Tibial artery (tissue), 4 donors: ENCODE measurements at regions not wholly inside any gene's neighbourhood (a gene's known extent, or its start where the extent isn't known, plus 50 kb on each side); places are given as distances from the start of the nearest gene placed in this dataset.

Experiments
- DNase-seq, 2 donors: peaks; one replicate each; pipeline ENCODE4 v3.0.0-alpha.2; 2019
- H3K27ac ChIP-seq, 2 donors: fragments of 200-600 bp; sonication (generic) in 1 of 2; 1 replicate in 1 of 2; 2 replicates in 1 of 2; pipeline ENCODE4 v1.5.1; 2018 to 2019; ENCODE audit warnings: mild to moderate bottlenecking in 1 of 2
- H3K27me3 ChIP-seq, 2 donors: fragments of 200-600 bp; sonication (generic) in 1 of 2; one replicate each; pipeline versions ENCODE4 v1.5.1 to v1.6.0; 2016 to 2019
- H3K36me3 ChIP-seq, 3 donors: fragments of 200-600 bp; sonication (generic) in 2 of 3; one replicate each; pipeline ENCODE4 v1.5.1; 2016 to 2019; ENCODE audit warnings: mild to moderate bottlenecking in 2 of 3
- H3K4me1 ChIP-seq, 4 donors: fragments of 200-600 bp; sonication (generic) in 2 of 4; 1 replicate in 3 of 4; 2 replicates in 1 of 4; pipeline ENCODE4 v1.5.1; 2016 to 2019
- H3K4me3 ChIP-seq, 2 donors: fragments of 200-600 bp; sonication (generic) in 1 of 2; 1 replicate in 1 of 2; 2 replicates in 1 of 2; pipeline ENCODE4 v1.5.1; 2018 to 2019; ENCODE audit warnings: mild to moderate bottlenecking in 2 of 2
- H3K9me3 ChIP-seq, 3 donors: fragments of 200-600 bp; sonication (generic) in 1 of 3; one replicate each; pipeline ENCODE4 v1.5.1; 2016 to 2019
- CTCF ChIP-seq, 2 experiments: fragments of 200-600 bp in 1 of 2; fragments of 450-650 bp in 1 of 2; IDR thresholded peaks; one replicate each; pipeline ENCODE4 v1.5.1; 2017 to 2019; ENCODE audit warnings: antibody characterized with exemption in 2 of 2, mild to moderate bottlenecking in 1 of 2, moderate library complexity in 1 of 2
- intact Hi-C: fragments of 100-400 bp; cut with DNase I; formaldehyde crosslinking; loops from one replicate; pipeline ENCODE4 v1.15.0; 2023; ENCODE audit warnings: low total_unique reads

- Histone ChIP-seq H3K4me1 (no peaks in the 10 kb centered on the region), H3K36me3 (no peaks in the 10 kb centered on the region), H3K27me3 (no peaks in the 10 kb centered on the region), H3K27ac (no peak overlapping the region), H3K4me3 (no peak overlapping the region), H3K9me3 (no peaks in the 10 kb centered on the region)
- no peak for DNase-seq
- intact Hi-C loops = no loop called here
- TF ChIP-seq CTCF (IDR thresholded peaks at IDR 0.05) = peak in 1 of 2 experiments; percentile 11
These were observed 240.0 kb downstream of the NUF2 start for GRCh38 chr1:163561580-163562295.

- Histone ChIP-seq H3K27me3 (no peaks in the 10 kb centered on the region), H3K4me3 (no peak overlapping the region), H3K27ac (no peak overlapping the region), H3K36me3 (no peaks in the 10 kb centered on the region), H3K4me1 (no peaks in the 10 kb centered on the region), H3K9me3 (no peaks in the 10 kb centered on the region)
- TF ChIP-seq CTCF (IDR thresholded peaks at IDR 0.05) = no peak
- intact Hi-C loops = no loop called here
- DNase-seq = no peak
These were observed 240.6 kb downstream of the NUF2 start for GRCh38 chr1:163562355-163562754.

- Histone ChIP-seq H3K27ac (no peak overlapping the region), H3K9me3 (no peaks in the 10 kb centered on the region)
These were observed 243.4 kb downstream of the NUF2 start for GRCh38 chr1:163565166-163565565.

GRCh38 chr1:163570071-163570470 is 248.3 kb downstream of the NUF2 start:
- H3K9me3 ChIP-seq = no peaks in the 10 kb centered on the region
- H3K4me1 ChIP-seq = no peaks in the 10 kb centered on the region
- H3K4me3 ChIP-seq = no peak overlapping the region
- no peak overlapping the region for H3K27ac ChIP-seq
- H3K27me3 ChIP-seq = no peaks in the 10 kb centered on the region
- intact Hi-C loops = no loop called here
- DNase-seq = no peak
- no peaks in the 10 kb centered on the region for H3K36me3 ChIP-seq
- TF ChIP-seq CTCF (IDR thresholded peaks at IDR 0.05) = no peak

More at GRCh38 chr1:163565166-163565565, 243.4 kb downstream of the NUF2 start:
- Histone ChIP-seq H3K4me1 (no peaks in the 10 kb centered on the region), H3K27me3 (no peaks in the 10 kb centered on the region), H3K36me3 (no peaks in the 10 kb centered on the region), H3K4me3 (no peak overlapping the region)
- TF ChIP-seq CTCF (IDR thresholded peaks at IDR 0.05) = no peak
- intact Hi-C loops = no loop called here
- DNase-seq = no peak

- no peak for DNase-seq
- Histone ChIP-seq H3K9me3 (no peaks in the 10 kb centered on the region), H3K36me3 (no peaks in the 10 kb centered on the region), H3K4me3 (no peak overlapping the region), H3K4me1 (no peaks in the 10 kb centered on the region), H3K27ac (no peak overlapping the region), H3K27me3 (no peaks in the 10 kb centered on the region)
- TF ChIP-seq CTCF (IDR thresholded peaks at IDR 0.05) = no peak
- intact Hi-C loops = no loop called here
These were observed 250.2 kb downstream of the NUF2 start for GRCh38 chr1:163571950-163572349.

GRCh38 chr1:163574119-163574518 is 252.4 kb downstream of the NUF2 start:
- no peak for DNase-seq
- intact Hi-C loops = no loop called here
- Histone ChIP-seq H3K27ac (no peak overlapping the region), H3K4me3 (no peak overlapping the region), H3K9me3 (no peaks in the 10 kb centered on the region), H3K27me3 (no peaks in the 10 kb centered on the region), H3K4me1 (no peaks in the 10 kb centered on the region), H3K36me3 (no peaks in the 10 kb centered on the region)
- no peak for TF ChIP-seq CTCF (IDR thresholded peaks at IDR 0.05)
